Gastrocnemius medialis (tissue), 4 donors: ENCODE measurements at regions not wholly inside any gene's neighbourhood (a gene's known extent, or its start where the extent isn't known, plus 50 kb on each side); places are given as distances from the start of the nearest gene placed in this dataset.
"Not testable (repeated sequence)": the region's sequence is repeated elsewhere in the genome, so short reads cannot be mapped to it uniquely, and the experiment has no call there.

Experiments used
- CTCF ChIP-seq, 5 experiments: fragments of 450-650 bp in 3 of 5; fragments of 200-600 bp in 2 of 5; sonication (generic) in 2 of 5; IDR thresholded peaks in 4 of 5; conservative IDR thresholded peaks in 1 of 5; 1 replicate in 4 of 5; 2 replicates in 1 of 5; pipeline ENCODE4 v1.5.1; 2016 to 2019; ENCODE audit warnings: antibody characterized with exemption in 5 of 5, mild to moderate bottlenecking in 3 of 5, moderate library complexity in 3 of 5
- POLR2A ChIP-seq, 2 donors: fragments of 450-650 bp; IDR thresholded peaks; one replicate each; pipeline ENCODE4 v1.6.1; 2017; ENCODE audit warnings: antibody characterized with exemption in 2 of 2, mild to moderate bottlenecking in 2 of 2, moderate library complexity in 2 of 2

- TF ChIP-seq CTCF (IDR thresholded peaks at IDR 0.05 in 4 of 5, conservative IDR thresholded peaks at IDR 0.05 in 1 of 5); POLR2A (IDR thresholded peaks at IDR 0.05): not testable (repeated sequence)
Measured at GRCh38 chr15:30760633-30761032, 134.7 kb downstream of the ARHGAP11B start.
